Daoy (cell line): ENCODE measurements at regions not wholly inside any gene's neighbourhood (a gene's known extent, or its start where the extent isn't known, plus 50 kb on each side); places are given as distances from the start of the nearest gene placed in this dataset.
"Not testable (repeated sequence)": the region's sequence is repeated elsewhere in the genome, so short reads cannot be mapped to it uniquely, and the experiment has no call there.

ENCODE experiments used
- DNase-seq: peaks from one replicate; pipeline ENCODE4 v3.0.0-alpha.2; 2015; ENCODE audit warnings: low read depth

GRCh38 chr2:118613737-118614136 lies 233.7 kb downstream of the EN1 start:
- DNase-seq, result no peak

GRCh38 chr2:118611691-118612090 lies 235.8 kb downstream of the EN1 start:
- DNase-seq, result no peak

DNA sequence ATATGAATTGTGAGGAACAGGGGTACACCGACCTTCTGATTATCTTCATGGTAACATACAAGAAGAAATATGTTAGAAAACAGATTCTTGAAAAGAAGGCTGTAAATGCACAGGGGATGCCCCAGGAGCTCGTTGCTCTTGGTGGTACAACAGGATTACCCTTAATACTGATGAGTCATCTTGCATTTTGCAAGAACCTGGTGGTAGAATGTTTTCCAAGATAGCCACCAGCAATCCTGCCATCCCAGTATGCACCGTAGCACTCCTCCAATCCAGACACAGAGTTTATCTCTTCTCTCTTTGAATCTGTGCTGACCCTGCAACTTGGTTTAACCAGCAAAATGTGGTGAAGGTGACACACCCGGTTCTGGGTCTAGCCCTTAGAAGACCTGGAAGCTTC lies 238.3 kb downstream of the EN1 start:
- DNase-seq, result no peak

- DNase-seq, result no peak
Observed at GRCh38 chr2:118607641-118608040, 239.8 kb downstream of the EN1 start.

DNA sequence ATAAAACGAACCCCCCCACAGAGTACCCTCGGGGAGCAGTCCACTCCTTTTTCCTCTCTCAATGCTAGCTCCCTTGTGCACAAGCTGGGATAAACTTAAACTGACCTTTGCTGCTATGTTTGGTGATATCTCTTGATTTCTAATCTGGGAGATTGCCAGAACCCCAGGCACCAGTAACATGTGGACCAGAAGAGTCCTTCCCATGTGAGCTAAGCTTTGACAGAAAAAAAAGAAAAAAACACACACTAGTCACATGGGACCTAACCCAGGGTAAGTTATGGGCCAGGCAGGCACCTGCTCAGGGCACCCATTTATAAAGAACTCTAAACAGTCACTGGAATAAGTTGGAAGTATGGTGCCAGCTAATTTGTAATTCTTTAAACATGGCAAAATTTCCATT lies 242.6 kb downstream of the EN1 start:
- DNase-seq, result no peak

GRCh38 chr2:118604371-118604770 lies 243.1 kb downstream of the EN1 start:
- DNase-seq, result no peak

GRCh38 chr2:118599141-118599540 lies 248.3 kb downstream of the EN1 start:
- no peak for DNase-seq

- DNase-seq, result no peak
Observed at GRCh38 chr2:118596620-118597019, 250.8 kb downstream of the EN1 start.

DNA sequence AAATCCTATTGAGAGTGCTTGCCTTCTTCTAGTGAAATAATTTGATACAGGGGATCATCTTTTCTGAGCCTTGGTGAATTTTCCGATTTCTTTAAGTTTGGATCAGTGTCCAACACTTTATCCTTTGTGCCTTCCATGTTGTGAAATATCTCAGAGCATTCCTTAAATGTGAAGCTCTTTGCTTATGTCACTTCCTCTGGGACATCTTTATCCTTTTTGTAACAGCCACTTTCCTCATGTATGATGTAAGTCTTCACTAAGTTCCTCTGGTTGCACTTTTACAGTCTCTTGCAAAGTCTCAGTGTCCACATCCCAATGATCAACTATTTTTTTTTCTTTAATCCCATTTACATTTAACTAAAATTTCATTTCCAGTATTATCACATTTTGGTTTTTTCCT lies 254.2 kb downstream of the EN1 start:
- DNase-seq, result no peak

DNA sequence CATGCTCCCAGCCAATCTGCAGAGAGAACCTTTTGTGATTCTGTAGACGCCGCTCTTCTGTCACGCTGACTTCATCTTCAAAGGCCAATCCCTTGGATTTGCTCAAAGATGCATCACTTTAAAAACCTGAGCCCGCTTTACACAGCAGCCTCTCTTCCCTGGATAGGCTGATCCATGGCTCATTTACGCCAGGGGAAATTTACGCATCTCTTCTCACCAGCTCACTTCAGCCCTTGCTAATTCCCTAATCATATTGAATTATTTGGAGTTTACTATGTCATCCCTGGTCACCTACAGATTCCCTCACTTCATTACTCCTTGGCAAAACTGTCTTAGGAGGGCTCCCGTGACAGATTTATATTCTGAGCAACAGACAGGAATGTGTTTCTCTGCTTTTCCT lies 256.2 kb downstream of the EN1 start:
- no peak for DNase-seq

- no peak for DNase-seq
Observed at GRCh38 chr2:118589721-118590120, 257.7 kb downstream of the EN1 start.

- no peak for DNase-seq
Observed at GRCh38 chr2:118588850-118589249, 258.6 kb downstream of the EN1 start.

DNA sequence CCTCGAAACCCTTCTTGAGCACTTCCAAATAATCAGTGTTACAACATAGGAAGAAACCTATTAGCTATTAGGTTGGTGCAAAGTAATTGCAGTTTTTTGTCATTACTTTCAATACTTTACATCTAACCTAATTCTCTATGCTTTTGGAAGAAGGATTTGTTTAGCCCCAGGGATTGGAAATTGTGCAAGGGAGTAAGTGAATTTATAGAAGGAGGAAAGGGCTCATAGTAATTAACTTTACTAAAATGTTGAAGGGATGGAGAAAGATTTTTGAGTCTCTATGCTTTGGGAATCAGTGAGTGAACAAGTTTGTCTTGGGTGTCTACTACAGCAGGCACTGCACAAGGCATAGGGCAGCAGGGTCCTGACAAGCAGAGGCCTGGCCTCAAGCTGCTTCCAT lies 261.1 kb downstream of the EN1 start:
- DNase-seq, result no peak

- no peak for DNase-seq
Observed at GRCh38 chr2:118584877-118585276, 262.6 kb downstream of the EN1 start.

DNA sequence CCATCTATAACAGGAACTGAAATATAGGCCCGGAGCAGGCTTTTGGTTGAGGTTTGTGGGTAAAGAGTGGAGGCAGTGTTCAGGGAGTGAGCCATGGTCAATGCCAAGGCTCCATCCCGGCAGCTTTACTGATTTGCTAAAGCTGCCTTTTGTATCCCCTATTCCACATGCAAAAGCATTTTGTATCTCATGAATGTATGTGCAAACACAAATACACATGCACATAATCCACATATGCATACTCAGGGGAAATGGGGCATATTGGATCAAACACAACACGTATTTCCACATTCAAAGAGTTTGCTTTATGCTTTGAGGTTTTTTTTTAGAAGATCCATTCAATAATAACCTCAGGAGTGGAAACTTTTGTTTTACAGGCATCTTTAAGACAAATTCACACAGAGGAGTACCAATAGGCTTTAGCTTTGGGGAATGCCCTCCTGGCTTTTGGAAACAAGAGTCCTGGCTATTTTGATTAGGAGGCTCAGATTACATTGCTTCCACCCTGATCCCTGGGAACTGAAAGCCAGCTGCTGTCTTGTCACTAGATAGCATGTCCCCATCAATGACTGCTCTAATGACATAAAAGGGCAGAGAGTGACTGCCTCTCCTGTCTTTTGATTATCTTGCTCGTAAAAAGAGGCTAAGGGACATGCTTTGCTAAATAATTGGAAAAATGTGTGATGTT lies 263.2 kb downstream of the EN1 start:
- no peak for DNase-seq

DNA sequence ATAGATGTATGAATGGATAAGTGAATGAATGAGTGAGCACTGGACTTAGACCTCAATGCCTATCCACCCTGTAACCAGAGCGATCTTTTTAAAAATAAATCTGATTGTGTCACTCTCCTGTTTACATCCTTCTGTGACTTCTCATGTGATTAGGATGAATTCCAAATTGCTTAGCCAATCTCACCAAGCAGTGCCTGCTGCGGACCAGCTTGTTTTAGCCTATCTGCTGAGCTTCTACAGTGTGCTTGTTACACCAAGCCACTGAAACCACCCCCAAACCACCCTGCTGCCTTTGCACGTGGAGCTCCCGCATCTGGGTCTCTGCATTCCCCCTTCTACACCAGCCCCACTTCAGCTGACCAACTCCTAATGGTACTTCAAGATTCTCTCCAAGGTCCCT lies 265.4 kb downstream of the EN1 start:
- DNase-seq, result no peak

- peak; percentile 40 for DNase-seq
Observed at GRCh38 chr2:118580651-118581050, 266.8 kb downstream of the EN1 start.

- DNase-seq, result no peak
Observed at GRCh38 chr2:118580107-118580506, 267.3 kb downstream of the EN1 start.

DNA sequence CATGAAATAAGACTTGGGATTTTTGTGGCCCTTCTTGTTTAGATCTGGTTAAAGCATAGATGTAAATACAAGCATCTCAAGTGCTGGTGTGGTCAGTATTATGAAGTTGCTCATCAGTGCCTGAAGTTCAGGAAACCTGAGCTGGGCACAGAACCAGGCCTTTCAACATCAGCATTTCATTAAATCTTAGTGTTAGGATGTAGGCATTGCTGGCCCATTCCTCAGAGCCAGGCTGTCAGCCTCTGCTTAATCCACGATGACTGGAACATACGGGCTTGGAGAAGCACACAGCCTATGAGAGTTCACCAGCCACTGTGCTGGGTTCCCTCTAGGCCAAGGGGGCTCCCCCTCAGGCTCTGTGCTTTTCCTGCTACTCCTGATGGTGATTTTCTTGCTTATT lies 270.2 kb downstream of the EN1 start:
- no peak for DNase-seq

DNA sequence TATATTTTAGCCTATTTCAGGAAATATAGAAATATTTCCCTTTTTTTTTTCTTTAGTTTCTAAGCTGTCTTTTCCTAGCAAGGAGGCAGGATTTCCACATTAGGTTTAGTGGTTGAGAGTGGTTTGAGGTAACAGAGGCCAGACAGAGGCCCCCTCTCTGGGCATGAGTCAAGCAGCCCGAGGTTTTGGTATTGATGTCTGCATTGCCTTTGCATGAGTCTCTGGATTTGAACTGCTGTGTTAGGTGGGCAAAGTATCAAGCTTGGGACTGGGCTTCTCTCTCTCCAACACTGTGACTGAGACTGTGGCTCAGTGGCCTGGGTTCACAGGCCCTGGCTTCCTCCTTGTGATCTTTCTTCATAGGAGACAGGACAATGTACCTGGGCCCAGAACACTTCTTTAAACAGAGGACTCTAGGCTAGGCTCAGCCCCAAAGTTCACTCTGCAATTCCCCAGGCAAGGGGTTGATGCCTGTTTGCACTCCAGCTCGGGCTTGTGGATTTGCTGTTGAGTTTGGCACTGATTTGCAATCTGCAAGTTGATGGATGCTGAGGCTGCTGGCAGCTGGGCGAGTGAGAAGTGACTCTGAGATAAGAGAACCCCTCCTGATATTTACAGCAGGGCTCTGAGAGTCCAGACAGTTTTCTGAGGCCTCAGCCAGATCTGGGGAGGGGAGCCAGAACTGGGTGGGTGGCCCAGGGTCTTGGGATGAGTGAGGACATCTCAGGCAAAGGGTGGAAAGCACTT lies 271.2 kb downstream of the EN1 start:
- DNase-seq, result peak; percentile 51

DNA sequence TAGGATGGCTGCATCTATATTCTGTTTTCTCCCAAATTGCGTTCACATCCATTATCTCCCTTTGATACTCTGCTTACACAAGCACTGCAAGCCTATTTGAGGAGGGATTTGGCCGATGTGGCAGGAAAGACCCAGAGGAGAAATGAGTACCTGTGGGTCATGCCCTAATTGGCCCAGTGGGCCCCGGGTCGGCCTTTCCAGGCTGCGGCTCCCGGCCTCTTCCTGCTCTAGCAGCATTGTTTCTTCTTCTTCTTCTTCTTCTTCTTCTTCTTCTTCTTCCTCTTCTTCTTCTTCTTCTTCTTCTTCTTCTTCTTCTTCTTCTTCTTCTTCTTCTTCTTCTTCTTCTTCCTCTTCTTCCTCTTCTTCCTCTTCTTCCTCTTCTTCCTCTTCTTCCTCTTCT lies 275.1 kb downstream of the EN1 start:
- DNase-seq, result not testable (repeated sequence)

- DNase-seq, result no peak
Observed at GRCh38 chr2:118569876-118570535, 277.4 kb downstream of the EN1 start.

- DNase-seq, result no peak
Observed at GRCh38 chr2:118568700-118569099, 278.7 kb downstream of the EN1 start.
